HG03159 (cell line): ENCODE measurements at regions not wholly inside any gene's neighbourhood (a gene's known extent, or its start where the extent isn't known, plus 50 kb on each side); places are given as distances from the start of the nearest gene placed in this dataset.

ENCODE experiments used
- ATAC-seq: cut with Tn5 transposase; IDR thresholded peaks from one replicate; pipeline ENCODE4 v1.9.1; 2021; ENCODE audit warnings: mild to moderate bottlenecking, moderate library complexity; ENCODE audit not compliant: unreplicated experiment

DNA sequence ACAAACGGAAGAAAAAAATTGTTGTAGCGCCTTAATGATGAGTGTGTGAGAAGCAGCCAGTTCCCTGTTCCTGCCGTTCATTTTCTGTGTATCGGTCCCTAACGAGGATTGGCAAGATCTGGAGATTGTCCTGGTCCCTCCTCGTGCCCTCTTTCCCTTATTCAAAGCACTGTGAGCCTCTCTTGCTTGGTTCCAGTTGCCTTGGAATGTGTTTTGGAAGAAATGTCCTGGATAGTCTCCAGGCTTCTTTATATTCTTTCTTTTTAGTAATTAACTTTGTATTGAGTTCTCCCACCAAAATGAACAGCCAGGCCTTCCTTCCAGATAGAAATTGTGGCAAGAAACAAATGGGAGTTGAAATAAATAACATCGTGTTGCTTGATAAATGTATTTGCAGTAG is 348.3 kb downstream of the CDH26 start:
- no peak for ATAC-seq

DNA sequence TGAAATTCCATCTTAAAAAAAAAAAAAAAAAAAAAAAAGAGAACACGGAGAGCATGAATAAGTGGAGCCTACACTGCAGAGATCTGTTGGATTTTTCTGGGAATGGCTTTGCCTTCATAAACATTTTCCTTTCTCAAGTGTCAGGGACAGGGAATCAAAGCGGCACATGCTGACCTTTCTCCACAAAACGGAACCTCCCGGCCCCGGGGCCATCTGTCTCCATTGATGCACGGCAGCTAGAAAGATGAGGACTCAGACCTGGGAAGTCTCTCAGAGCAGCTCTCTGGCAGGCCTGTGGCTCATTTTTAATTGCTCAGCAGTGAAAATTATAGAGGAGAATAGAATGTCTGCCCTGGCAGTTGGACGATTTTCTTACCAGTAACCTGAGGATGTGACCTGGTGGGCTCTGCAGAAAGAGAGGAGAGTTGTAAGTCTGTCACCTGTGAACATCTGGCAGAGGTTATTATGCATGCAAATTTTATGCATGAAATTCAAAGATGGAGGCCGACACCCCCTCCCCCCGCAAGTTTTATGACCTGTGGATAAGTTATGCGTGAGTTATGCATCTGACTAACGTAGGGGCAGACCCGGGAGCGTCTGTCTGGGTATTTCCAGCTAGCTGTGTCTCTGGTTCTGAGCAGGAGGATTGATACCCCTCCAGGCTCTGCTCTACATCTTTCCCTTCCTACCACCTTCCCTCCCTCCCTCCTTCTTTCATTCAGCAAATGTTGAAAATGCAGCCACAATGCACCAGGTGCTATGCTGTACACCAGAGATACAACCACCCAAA is 352.5 kb downstream of the CDH26 start:
- ATAC-seq, result no peak

DNA sequence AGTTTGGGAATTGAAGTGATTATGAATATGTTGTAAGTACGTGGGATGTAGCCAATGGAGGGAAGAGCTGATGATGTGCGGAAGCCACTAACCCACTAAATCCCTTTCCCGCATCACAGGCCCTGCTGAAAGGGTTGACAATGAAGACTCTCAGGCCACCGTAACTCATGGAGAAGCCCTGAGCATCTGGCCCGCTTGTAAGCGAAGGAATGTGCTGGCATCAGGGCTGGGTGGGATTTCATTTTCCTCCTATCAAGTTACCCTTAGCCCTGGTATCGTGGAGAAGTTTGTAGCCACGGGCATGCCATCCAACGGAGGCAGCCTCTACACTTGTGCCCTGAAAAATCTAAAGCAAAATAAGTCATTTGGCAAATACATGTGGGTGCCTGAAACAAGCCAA is 355.0 kb downstream of the CDH26 start:
- no peak for ATAC-seq

DNA sequence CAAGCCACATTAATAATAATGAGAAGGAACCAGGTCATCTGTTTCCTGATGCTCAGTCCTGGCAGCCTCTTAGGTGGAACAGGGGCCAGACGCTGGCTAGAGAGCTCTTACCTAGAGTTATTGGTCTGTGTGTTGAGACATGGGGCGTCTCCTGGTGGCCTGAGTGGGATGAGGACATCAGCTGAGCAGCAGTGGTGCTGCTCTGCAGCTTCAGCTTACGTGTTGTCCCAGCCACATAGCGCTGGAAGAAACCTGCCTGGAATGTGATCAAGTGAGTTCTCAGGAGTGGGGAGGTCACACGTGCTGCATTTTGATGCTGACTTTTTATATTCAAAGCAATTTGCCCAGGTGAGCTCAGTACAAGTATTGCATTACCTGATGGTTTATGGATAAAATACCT is 355.4 kb downstream of the CDH26 start:
- ATAC-seq, result no peak

DNA sequence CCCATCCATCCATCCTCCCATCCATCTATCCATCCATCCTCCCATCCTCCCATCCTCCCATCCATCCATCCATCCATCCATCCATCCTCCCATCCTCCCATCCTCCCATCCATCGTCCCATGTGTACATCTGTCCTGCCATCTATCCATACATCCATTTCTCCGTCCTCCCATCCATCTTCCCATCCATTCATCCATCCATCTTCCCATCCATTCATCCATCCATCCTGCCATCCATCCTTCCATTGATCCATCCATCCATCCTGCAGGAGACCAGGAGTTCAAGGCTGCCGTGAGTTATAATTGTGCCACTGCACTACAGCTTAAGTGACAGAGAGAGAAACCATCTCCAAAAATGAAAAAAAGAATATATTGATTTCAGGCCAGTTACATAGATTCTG is 356.5 kb downstream of the CDH26 start:
- ATAC-seq, result no peak

DNA sequence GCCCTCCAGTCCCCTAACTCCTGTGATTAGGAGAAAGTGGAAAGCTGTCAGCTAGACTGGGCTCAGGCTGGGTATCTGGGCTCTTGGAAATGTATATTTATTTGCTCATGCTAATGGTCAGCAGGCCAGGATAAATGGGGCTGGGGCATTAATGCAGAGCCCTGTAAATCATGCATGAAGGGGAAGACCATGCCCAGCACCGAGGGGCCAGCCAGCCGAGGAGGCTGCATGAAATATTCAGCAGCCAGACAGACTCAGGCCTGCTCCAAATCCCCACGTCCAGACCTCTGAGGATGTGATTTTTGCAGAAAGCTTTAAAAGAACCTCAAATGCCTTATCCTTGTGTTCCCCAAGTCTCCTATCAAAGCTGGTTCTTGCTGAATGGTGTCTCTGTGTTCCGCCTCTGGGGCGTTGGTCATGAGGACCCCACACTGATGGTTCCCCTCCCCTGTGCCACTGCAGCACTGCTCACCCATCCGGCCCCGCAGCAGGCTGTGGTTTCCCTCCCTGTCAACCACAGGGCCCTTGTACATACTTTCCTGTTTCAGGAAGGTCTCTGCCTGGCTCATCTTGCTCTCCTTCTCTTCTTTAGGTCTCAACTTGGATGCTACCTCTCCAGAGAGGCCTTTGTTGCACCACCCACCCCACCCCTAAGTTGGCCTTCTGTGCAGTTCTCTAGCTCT is 358.4 kb downstream of the CDH26 start:
- no peak for ATAC-seq

DNA sequence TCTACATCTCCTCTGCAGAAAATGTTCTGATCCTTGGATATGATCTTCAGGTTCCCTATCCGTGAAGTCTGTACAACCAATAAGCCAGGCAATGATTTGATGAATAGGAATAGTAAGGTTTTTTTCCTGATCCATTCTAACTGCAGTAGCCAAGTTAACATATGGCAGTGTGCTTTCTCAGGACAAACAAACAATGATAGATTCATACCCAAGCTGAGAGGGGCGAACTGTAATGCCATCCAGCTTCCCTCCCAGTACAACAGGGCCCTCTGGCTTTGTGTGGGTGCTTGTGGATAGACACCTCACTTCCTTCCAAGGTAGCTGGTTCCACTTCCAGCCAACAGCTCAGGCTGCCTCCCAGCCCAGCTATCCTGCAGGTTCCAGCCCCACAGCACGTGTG is 359.2 kb downstream of the CDH26 start:
- no peak for ATAC-seq

DNA sequence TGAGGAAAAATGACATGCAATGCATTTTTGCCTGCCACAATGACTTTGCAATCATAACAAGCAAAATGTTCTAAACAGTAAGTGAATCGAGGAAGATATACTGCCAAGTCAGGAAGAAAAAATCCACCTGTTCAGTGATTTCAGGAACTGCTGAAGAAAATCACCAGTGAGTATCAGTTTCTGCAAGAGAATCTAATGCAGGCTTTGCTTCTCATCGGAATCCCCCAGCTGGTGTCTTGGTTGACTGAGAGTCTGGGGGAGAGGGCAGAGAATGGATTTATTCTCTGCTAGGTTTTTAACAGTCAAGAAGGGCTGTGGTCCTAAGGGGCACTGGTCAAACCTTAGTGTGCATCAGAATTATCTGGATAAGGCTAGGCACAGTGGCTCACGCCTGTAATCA is 363.4 kb downstream of the CDH26 start:
- ATAC-seq, result no peak

DNA sequence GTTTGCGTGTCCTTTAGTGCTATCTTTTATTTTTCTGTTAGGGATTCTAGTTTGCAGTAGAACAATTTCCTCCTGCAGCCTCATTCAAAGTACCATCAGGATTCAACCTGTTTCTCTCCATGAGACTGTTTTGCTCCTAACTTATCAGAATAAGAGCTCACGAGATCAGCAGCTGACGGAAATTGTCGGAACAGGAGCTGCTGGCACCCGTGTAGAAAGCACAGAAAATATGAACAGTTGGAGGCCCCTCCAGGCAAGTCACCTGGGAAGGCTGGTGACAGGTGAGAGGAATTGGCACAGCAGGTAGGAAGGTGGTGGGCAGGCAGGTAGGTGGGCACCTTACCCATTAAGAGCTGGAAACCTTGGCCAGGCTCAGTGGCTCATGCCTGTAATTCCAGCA is 368.6 kb downstream of the CDH26 start:
- ATAC-seq, result no peak

DNA sequence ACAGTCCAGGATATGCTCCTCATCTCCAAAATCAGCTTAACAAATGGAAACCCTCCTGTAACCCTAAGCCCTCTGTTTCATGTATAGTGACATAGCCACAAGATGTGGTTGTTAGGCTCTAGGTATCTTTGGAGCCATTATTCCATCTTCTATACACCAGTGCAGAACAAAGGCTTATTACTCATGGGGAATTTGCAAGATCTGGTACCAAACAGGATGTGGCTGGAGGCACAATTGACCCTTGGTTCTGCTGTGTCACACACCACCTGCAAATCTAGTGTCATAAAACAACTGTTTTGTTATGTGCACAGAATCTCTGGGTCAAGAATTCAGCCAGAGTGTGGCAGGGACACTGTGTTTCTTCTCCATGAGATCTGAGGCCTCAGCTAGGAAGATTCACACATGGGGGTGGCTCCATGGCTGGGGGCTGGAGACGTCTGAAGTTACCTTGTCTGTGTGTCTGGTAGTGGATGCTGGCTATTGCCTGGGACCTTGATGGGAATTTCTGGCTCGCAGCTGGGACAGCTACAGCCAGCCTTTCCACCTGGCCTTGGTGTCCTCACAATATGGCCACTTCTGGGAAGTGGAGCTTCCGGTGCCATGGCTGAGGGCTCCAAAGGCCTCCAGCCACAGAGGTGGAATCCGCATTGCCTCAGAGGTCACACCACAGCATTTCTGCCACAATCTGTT is 369.9 kb downstream of the CDH26 start:
- no peak for ATAC-seq

DNA sequence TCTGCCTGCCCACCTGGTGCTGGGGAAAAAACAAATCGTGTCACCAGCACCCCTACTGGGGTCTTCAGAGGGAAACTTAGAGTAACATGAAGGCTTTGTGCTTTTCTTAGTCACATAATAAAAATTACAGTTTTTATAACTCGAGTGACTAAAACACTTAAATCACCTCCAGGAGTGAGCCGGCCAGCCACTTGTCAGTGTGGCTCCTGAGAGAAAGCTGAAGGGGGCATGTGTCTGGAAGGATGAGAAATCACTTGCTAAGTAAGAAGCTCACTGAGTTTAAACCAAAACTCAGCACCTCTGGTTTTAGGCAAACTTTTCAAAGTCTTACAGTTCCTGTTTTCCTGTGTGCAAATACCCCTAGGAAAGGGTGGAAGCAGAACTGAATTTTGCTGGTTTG is 372.2 kb downstream of the CDH26 start:
- ATAC-seq, result no peak

DNA sequence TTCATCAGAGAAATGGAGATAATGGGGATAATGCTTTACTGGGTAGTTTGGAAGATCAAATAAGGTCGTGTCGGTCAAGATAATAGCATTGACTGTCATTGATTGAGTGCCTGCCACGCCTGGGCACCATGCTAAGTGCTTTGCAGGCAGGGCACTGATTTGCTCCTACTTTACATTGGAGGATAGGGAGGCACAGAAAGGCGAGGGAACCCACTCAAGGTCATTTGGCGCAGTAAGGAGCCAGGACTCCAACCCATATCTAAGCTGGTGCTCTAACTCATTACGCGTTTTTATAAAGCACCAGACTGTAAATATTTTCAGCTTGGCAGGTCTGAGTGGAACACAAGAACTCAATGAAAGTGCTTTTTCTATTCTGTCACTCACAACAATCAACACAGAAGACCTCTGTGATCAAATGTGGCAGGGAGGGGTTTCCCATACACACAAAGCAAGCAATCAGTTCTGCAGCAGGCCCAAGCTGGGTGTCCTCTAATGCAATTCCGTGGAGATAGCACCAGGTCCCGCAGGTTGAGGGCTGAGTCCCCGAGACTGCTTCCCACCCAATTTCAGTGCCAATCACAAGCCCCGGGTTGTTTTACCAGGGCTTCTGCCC is 373.6 kb downstream of the CDH26 start:
- ATAC-seq, result no peak

DNA sequence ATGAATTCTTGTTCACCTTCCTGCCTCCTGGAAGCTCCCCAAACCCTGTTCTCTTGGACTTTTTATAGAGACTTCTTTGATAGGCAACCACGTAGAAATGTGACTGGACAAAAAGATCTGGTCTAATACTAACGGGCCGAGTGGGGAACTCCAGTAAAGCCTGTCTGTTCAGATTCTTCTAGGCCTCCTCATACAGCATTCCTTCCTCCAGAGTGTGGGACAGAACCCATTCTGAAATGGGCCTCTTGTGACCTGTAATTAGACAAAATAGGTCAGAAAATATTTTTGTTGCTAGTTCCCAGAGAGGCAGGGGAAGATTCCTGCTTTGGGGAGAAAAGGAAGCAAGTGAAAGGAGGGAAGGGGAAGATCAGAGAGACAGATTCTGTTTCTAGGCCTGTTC is 374.3 kb downstream of the CDH26 start:
- ATAC-seq, result no peak

DNA sequence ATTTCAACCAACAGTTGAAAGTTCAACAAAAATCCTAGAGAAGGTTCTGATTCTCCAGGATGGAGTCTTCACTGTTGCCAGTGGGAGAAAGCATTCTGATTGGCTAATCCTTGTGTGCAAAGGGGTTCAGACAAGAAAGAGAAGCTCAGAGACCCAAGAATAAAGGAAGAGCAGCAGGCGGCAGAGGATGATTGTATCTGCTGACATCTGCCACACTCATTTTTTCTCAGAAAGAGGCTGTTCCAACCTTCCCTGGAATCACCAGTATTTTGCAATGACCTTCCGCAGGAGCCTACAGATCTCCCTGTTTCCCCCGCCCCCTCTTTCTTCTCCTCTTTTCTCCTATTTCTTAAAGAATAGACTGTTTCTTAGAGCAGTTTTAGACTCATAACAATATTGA is 376.7 kb downstream of the CDH26 start:
- no peak for ATAC-seq

DNA sequence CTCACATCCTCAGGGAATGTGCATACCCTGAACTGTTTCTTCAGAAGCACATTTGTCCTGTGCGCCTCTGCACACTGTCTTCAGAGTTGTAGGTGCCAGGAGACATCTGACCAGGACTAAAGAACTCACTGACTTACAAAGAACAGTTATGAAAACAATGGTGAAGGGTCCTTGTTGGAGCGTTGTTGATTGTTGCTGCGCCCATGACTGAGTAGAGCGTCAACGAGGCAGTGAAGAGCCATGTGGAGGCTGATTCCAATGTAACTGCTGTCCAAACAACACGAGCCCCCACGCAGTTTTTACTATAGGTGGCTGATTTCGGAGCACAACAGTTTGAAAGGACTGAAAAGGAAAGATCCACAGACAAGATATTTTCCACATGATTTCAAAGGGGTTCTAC is 380.3 kb downstream of the CDH26 start:
- no peak for ATAC-seq

DNA sequence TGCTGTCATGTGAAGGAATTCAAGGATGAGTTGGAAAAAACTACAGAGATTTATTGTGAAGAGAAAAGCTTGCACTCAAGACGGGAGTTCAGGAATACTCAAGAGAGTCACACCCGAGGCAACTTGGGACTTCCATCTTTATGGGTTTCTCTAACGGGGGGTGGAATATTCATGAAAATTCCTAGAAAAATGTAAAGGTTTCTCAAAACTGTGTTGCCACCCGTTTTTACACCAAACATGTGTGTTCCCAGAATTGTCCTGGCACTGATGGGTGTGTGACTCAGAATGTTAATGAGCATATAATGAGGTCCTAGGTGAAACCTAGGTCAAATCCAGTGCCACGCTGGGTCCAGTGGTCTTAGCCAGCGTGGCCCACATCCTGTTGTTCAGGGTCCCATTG is 381.5 kb downstream of the CDH26 start:
- ATAC-seq, result no peak

DNA sequence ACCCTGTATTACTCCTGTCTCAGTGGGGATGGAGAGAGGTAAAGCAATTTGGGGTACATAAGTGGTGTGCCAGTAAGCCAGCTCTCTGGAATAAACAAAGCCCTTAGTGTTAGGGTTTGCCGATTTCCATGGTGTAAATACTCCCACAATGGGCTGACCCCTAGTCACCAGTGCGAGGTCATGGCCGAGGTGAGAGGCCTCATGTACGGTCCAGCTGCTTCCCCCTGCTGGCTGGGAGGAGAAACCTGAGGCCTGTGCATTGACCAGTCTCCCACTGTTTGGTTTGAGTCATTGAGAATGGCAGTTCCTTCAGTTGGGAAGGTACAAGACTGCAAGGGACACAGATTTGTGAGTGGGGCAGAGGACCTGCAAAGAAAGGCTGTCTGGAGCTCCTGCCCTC is 382.0 kb downstream of the CDH26 start:
- ATAC-seq, result no peak

DNA sequence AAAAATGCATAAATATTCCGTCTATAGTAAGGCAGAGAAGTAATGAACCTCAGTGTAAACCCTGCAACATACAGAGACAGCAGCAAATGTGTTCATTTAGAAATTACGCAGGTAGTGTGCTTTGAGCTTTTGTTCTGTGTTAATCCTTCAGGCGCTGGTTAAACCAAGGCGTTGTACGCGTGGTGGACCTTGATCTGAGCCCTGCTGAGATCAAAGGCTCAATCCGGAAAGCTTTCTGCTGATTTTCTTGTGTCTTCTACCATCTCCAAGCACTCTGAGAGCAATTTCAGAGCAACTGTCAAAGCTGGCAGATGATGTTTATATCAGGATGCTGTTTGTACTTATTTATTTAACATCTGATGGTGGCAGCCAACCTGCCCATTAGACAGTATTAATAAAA is 382.8 kb downstream of the CDH26 start:
- ATAC-seq, result no peak

DNA sequence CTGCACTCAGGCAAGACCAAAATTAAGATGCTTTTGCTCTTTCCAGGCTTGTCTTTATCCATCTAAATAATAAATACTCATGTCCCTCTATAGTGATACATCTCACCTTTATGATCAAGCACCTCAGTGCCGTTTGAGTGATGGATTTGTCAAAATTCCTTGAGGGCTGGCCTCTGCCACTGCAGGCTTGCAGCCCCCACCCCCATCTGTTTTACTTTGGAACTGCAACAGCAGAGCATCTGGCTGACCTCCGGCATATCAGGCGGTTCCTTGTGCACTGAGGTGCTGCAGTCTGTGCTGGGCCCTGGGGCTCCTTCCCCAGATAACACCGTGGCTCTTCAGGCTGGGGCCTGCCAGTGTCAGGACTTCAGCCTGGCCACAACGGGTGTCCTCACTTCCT is 386.9 kb downstream of the CDH26 start:
- ATAC-seq, result no peak

DNA sequence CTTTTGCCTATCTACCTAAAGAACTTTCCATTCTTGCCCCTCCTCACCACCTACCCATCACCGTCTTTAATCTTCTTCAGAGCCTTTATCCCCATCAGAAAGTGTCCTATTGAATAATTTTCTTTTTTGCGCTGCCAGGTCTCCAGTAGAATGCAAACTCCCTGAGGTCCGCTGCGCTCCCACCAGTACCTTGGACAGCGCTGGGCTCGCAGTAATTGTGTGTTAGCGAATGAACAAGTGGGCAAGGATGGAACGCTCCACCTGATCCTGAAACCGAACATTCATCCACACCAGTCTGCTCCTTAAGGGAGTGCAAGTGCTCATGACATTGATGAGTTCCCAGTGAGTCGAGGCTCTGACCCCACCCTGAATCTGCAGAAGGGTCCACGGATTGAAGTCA is 391.2 kb downstream of the CDH26 start:
- ATAC-seq, result no peak

DNA sequence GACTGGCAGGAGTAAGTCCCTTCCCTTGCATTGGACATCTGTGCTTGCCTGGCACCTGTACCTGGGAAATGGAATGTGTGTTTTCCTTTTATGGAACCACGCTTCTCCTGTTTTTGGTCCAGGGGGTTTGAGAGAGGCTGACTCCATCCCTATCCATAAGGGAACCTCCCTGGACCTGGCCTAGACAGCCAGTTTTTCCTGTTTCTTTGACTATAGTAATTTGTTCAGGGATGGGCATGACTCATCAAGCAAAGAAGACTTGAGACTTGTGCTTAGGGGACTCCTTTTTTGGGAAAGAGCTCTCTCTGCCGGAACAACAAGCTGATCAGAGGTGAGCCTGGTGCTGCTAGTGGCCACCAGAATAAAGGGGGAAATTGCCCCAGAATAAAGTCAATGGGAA is 393.8 kb downstream of the CDH26 start:
- no peak for ATAC-seq

DNA sequence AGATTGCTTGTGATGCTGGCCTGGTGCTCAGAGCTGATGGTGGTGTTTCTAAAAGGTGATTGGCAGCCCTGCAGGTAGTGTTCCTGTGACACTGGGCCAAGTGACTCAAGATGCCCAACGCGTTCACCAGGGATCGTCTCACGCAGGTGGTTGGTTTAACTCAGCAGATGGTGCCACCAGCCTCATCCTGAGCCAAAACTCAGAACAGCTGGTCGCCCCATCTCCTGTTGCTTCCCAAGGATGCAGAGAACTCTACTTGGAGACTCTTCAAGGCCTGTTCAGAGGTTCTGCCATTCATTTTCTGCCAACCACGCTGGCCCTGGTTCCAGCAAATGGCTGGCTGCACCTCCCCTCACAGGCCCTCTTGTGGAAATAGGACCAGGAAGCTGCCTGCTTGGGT is 394.4 kb downstream of the CDH26 start:
- ATAC-seq, result no peak
